GM19324 (cell line): ENCODE measurements at regions not wholly inside any gene's neighbourhood (a gene's known extent, or its start where the extent isn't known, plus 50 kb on each side); places are given as distances from the start of the nearest gene placed in this dataset.
"Not testable (repeated sequence)": the region's sequence is repeated elsewhere in the genome, so short reads cannot be mapped to it uniquely, and the experiment has no call there.

Source experiments
- ATAC-seq: cut with Tn5 transposase; IDR thresholded peaks from one replicate; pipeline ENCODE4 v1.9.1; 2021; ENCODE audit warnings: mild to moderate bottlenecking, moderate library complexity; ENCODE audit not compliant: unreplicated experiment, low FRiP score

GRCh38 chr7:155377071-155377837 lies 79.6 kb downstream of the INSIG1 start:
- ATAC-seq, result no peak

- ATAC-seq, result no peak
Observed at GRCh38 chr7:155377838-155378579, 79.9 kb upstream of the EN2 start.

GRCh38 chr7:155378580-155378934 lies 79.4 kb upstream of the EN2 start:
- ATAC-seq, result no peak

GRCh38 chr7:155378959-155379871 lies 78.7 kb upstream of the EN2 start:
- ATAC-seq, result no peak

GRCh38 chr7:155380221-155380861 lies 77.6 kb upstream of the EN2 start:
- ATAC-seq, result peak; percentile 87

- ATAC-seq, result no peak
Observed at GRCh38 chr7:155380976-155381851, 76.7 kb upstream of the EN2 start.

GRCh38 chr7:155381852-155382801 lies 75.8 kb upstream of the EN2 start:
- ATAC-seq, result no peak

- ATAC-seq, result no peak
Observed at GRCh38 chr7:155382802-155383171, 75.1 kb upstream of the EN2 start.

- ATAC-seq, result no peak
Observed at GRCh38 chr7:155383756-155384491, 74.0 kb upstream of the EN2 start.

GRCh38 chr7:155384751-155385150 lies 73.2 kb upstream of the EN2 start:
- no peak for ATAC-seq

- ATAC-seq, result not testable (repeated sequence)
Observed at GRCh38 chr7:155385182-155385581, 72.7 kb upstream of the EN2 start.

- ATAC-seq, result no peak
Observed at GRCh38 chr7:155386608-155387007, 71.3 kb upstream of the EN2 start.

GRCh38 chr7:155387066-155387620 lies 70.8 kb upstream of the EN2 start:
- no peak for ATAC-seq

- ATAC-seq, result no peak
Observed at GRCh38 chr7:155388561-155388960, 69.4 kb upstream of the EN2 start.

GRCh38 chr7:155391414-155391813 lies 66.5 kb upstream of the EN2 start:
- no peak for ATAC-seq

- ATAC-seq, result no peak
Observed at GRCh38 chr7:155392726-155393570, 65.0 kb upstream of the EN2 start.

- no peak for ATAC-seq
Observed at GRCh38 chr7:155394413-155394812, 63.5 kb upstream of the EN2 start.
